Loucy (cell line): ENCODE measurements at regions not wholly inside any gene's neighbourhood (a gene's known extent, or its start where the extent isn't known, plus 50 kb on each side); places are given as distances from the start of the nearest gene placed in this dataset.
"Not testable (repeated sequence)": the region's sequence is repeated elsewhere in the genome, so short reads cannot be mapped to it uniquely, and the experiment has no call there.

Experiments used
- H2AFZ ChIP-seq: fragments of 200-600 bp; sonication (generic); 2 replicates; pipeline ENCODE4 v1.6.0; 2016; ENCODE audit warnings: antibody characterized with exemption, mild to moderate bottlenecking, low read length, moderate library complexity
- H3F3A ChIP-seq: fragments of 200-600 bp; 2 replicates; pipeline ENCODE4 v1.6.0; 2016; ENCODE audit warnings: antibody characterized with exemption, low read depth, mild to moderate bottlenecking
- H3K27me3 ChIP-seq: fragments of 200-600 bp; sonication (generic); 2 replicates; pipeline ENCODE4 v1.6.1; 2014; ENCODE audit warnings: low read length, mild to moderate bottlenecking; ENCODE audit not compliant: insufficient read depth, poor library complexity, severe bottlenecking
- H3K36me3 ChIP-seq: fragments of 200-600 bp; sonication (generic); 2 replicates; pipeline ENCODE4 v1.6.1; 2016; ENCODE audit warnings: low read length; ENCODE audit not compliant: insufficient read depth
- H3K4me1 ChIP-seq: fragments of 200-600 bp; sonication (generic); 2 replicates; pipeline ENCODE4 v1.5.1; 2014; ENCODE audit warnings: low read length, mild to moderate bottlenecking; ENCODE audit not compliant: insufficient read depth, poor library complexity, severe bottlenecking
- H3K4me2 ChIP-seq: fragments of 200-600 bp; sonication (generic); 2 replicates; pipeline ENCODE4 v1.6.0; 2014; ENCODE audit warnings: antibody characterized with exemption, low read length, low read depth, mild to moderate bottlenecking; ENCODE audit not compliant: poor library complexity, severe bottlenecking
- H3K4me3 ChIP-seq: fragments of 200-600 bp; sonication (generic); 2 replicates; pipeline ENCODE4 v1.5.1; 2014; ENCODE audit warnings: low read length, mild to moderate bottlenecking, mixed read lengths; ENCODE audit not compliant: poor library complexity, severe bottlenecking
- H3K79me2 ChIP-seq: fragments of 200-600 bp; sonication (generic); 2 replicates; pipeline ENCODE4 v1.6.1; 2014; ENCODE audit warnings: low read length; ENCODE audit not compliant: insufficient read depth
- H3K9ac ChIP-seq: fragments of 200-600 bp; sonication (generic); 2 replicates; pipeline ENCODE4 v1.6.0; 2014; ENCODE audit warnings: mild to moderate bottlenecking, low read depth, low read length, moderate library complexity; ENCODE audit not compliant: poor library complexity, severe bottlenecking
- H3K9me2 ChIP-seq: fragments of 200-600 bp; sonication (generic); replicated peaks from 2 replicates; pipeline ENCODE4 v1.6.1; 2016; ENCODE audit warnings: low read depth, low read length, mixed read lengths
- H3K9me3 ChIP-seq: fragments of 200-600 bp; sonication (generic); 2 replicates; pipeline ENCODE4 v1.6.1; 2014; ENCODE audit warnings: mild to moderate bottlenecking, antibody characterized with exemption, low read length, low read depth; ENCODE audit not compliant: insufficient read depth
- H4K20me1 ChIP-seq: fragments of 200-600 bp; sonication (generic); 2 replicates; pipeline ENCODE4 v1.6.0; 2014; ENCODE audit warnings: antibody characterized with exemption, low read length, mild to moderate bottlenecking; ENCODE audit not compliant: insufficient read depth, poor library complexity, severe bottlenecking
- CTCF ChIP-seq: fragments of 200-600 bp; sonication (generic); conservative IDR thresholded peaks from 2 replicates; pipeline ENCODE4 v1.5.1; 2014; ENCODE audit warnings: mild to moderate bottlenecking, antibody characterized with exemption, low read length
- EZH2phosphoT487 ChIP-seq: fragments of 200-600 bp; IDR thresholded peaks from 2 replicates; pipeline ENCODE4 v1.6.1; 2018; ENCODE audit warnings: antibody characterized with exemption, mild to moderate bottlenecking, moderate library complexity, borderline replicate concordance

DNA sequence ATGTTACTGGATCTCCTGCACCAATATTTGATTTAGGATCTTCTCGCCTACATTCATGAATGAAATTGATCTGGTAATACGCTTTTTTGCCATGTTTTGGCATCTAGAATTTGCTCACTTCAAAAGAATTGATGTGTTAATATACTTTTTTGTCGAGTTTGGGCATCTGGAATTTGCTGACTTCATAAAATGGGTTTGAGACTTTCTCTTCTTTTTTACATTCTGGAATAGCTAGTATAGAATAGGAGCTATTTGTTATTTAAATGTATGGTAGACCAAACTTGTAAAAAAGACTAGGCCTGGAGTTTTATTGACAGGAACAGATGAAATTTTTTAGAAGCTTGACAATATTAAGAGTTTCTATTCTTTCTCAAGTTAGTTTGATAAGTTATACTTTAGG, 404.9 kb upstream of the TENM3 start:
- Histone ChIP-seq H3K4me2 (no peak overlapping the region), H3K4me3 (no peak overlapping the region), H3K36me3 (no peaks in the 10 kb centered on the region), H3K4me1 (no peaks in the 10 kb centered on the region), H3K9me3 (no peaks in the 10 kb centered on the region), H3K79me2 (no peaks in the 10 kb centered on the region), H4K20me1 (no peaks in the 10 kb centered on the region), H3K9me2 (no peaks in the 10 kb centered on the region), H3K9ac (no peak overlapping the region), H2AFZ (no peak overlapping the region), H3F3A (no peaks in the 10 kb centered on the region), H3K27me3 (no peaks in the 10 kb centered on the region)
- TF ChIP-seq CTCF (no peak), EZH2phosphoT487 (no peak)

- not testable (repeated sequence) for H3F3A ChIP-seq, H3K9me2 ChIP-seq, H3K9me3 ChIP-seq, H2AFZ ChIP-seq, H4K20me1 ChIP-seq, H3K4me1 ChIP-seq, H3K36me3 ChIP-seq, H3K4me2 ChIP-seq, H3K4me3 ChIP-seq, H3K79me2 ChIP-seq, H3K27me3 ChIP-seq, H3K9ac ChIP-seq
Measured at GRCh38 chr4:181843797-181844196, 399.4 kb upstream of the TENM3 start.

DNA sequence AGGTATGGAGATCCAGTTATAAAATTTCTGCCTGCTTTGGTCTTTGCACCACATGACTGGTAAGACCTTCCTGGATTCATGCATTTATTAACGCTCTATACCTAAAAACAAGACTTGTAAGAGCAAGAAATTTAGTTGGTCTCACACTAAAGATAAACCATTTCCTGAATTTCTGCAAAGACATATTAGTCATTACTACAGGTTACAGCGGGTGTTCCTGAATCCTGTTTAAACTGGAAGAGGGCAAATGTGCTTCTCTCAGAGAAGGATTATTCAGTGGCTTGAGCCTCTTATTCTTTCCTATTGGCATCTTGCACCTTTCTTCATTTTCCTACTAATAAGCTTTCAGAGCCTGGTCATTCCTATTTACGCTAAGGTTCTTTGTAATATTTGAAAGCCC, 397.6 kb upstream of the TENM3 start:
- no peak overlapping the region for H3K4me3 ChIP-seq
- H3K79me2 ChIP-seq: no peaks in the 10 kb centered on the region
- no peaks in the 10 kb centered on the region for H4K20me1 ChIP-seq
- H3K36me3 ChIP-seq: no peaks in the 10 kb centered on the region
- H3K9me3 ChIP-seq: no peaks in the 10 kb centered on the region
- H3K27me3 ChIP-seq: no peaks in the 10 kb centered on the region
- no peaks in the 10 kb centered on the region for H3F3A ChIP-seq
- H3K4me2 ChIP-seq: no peak overlapping the region
- H3K9ac ChIP-seq: no peak overlapping the region
- TF ChIP-seq EZH2phosphoT487: no peak
- H2AFZ ChIP-seq: no peak overlapping the region
- no peaks in the 10 kb centered on the region for H3K4me1 ChIP-seq
- H3K9me2 ChIP-seq: no peaks in the 10 kb centered on the region

DNA sequence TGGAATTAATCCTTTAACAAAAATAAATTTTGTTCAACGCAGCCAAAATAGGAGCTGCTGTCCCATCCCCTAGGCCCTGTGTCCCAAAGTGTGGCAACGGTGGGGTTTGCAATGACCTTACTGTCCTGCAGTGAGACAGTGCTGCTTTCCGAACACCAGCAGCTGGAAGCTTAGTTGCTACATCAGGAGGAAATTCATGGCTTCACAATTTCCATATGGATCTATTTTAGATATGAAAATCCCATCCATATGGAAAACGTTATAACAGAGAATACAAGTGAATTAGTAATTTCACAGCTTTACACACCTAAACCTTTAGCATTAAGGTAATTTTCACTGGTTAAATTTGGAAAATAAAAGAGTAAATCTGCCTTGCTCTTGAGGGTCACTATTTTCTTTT, 396.3 kb upstream of the TENM3 start:
- Histone ChIP-seq H3K9me3 (no peaks in the 10 kb centered on the region), H3K36me3 (no peaks in the 10 kb centered on the region), H3K4me2 (no peak overlapping the region), H2AFZ (no peak overlapping the region), H3K4me3 (no peak overlapping the region), H3K9me2 (no peaks in the 10 kb centered on the region), H3K9ac (no peak overlapping the region), H3K27me3 (no peaks in the 10 kb centered on the region), H3F3A (no peaks in the 10 kb centered on the region), H4K20me1 (no peaks in the 10 kb centered on the region), H3K4me1 (no peaks in the 10 kb centered on the region), H3K79me2 (no peaks in the 10 kb centered on the region)
- no peak for TF ChIP-seq EZH2phosphoT487
- TF ChIP-seq CTCF: no peak
